ENCODE measurements at regions not wholly inside any gene's neighbourhood (a gene's known extent, or its start where the extent isn't known, plus 50 kb on each side); places are given as distances from the start of the nearest gene placed in this dataset.

DNA sequence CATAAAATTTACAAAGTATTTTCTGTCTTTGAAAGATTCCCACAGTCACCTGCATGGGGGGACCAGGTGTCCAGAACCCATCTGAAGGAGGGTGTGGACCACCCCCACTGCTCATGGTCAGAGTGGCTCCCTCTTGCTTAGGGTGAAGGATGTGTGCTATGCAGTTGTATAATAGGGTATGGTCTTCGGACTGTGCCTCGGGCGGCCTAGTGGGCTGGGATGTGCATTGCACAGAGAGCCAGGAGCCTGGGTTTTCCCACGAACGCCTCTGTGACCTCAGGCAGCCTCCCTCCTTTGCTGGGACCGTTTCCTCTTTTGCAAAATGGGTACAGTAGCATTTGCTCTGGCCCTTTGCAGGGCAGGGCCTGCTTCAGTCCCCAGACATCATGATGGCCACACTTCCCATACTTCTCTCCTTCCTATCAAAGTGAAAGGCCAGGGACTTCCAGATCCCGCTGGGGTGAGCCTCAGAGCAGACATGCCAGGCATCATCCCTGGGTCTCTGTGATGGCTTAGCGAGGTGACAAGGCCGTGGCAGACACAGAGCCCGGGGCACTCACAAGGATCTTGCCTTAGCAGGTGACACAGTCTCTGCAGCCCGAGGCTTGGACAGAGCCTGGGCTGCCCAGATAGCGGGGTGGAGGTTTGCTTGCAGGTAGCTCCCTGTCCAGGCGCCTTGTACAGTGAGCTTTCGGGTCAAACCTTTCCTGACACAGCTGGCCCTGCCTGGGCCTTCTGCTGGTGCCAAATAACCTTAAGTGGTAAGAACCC is 59.4 kb upstream of the ZNF536 start:
- CTCF ChIA-PET, result no interaction called here
- Histone ChIP-seq H3K27ac (ENCODE audit: low read depth, low read length) (no peak overlapping the region), H3K4me3 (ENCODE audit: low read depth, low read length) (no peak overlapping the region), H3K9me3 (ENCODE audit: control insufficient read depth, insufficient read depth, low read length) (peaks cover 69% of the 10 kb centered on the region), H3K27me3 (ENCODE audit: control insufficient read depth, insufficient read depth, low read length) (no peaks in the 10 kb centered on the region)
- POLR2A ChIA-PET, result no interaction called here
- DNase-seq (ENCODE audit: low read depth, low spot score), result no peak
- TF ChIP-seq, protein P1, sequence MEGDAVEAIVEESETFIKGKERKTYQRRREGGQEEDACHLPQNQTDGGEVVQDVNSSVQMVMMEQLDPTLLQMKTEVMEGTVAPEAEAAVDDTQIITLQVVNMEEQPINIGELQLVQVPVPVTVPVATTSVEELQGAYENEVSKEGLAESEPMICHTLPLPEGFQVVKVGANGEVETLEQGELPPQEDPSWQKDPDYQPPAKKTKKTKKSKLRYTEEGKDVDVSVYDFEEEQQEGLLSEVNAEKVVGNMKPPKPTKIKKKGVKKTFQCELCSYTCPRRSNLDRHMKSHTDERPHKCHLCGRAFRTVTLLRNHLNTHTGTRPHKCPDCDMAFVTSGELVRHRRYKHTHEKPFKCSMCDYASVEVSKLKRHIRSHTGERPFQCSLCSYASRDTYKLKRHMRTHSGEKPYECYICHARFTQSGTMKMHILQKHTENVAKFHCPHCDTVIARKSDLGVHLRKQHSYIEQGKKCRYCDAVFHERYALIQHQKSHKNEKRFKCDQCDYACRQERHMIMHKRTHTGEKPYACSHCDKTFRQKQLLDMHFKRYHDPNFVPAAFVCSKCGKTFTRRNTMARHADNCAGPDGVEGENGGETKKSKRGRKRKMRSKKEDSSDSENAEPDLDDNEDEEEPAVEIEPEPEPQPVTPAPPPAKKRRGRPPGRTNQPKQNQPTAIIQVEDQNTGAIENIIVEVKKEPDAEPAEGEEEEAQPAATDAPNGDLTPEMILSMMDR (IDR thresholded peaks at IDR 0.05; ENCODE audit: low read depth, low read length), result no peak

DNA sequence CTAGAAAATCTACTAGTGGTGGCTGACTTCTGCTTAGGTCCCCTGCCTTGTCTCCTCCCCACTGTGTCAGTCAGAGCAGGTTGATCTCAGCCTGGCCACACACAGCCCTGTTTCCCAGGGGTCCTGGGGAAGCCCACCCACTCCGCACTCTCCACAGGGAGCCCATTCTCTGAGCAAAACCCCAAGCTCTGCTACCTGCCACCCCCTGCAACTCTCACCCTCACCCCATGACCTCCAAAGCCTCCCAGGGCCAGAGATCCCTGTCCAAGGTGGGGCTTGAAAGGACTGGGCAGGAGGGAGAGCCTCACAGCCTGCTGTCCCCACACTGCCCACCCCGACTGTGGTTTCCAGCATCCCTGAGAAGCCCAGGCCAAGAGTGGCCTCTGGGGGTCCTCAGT is 58.8 kb upstream of the ZNF536 start:
- POLR2A ChIA-PET, result no interaction called here

DNA sequence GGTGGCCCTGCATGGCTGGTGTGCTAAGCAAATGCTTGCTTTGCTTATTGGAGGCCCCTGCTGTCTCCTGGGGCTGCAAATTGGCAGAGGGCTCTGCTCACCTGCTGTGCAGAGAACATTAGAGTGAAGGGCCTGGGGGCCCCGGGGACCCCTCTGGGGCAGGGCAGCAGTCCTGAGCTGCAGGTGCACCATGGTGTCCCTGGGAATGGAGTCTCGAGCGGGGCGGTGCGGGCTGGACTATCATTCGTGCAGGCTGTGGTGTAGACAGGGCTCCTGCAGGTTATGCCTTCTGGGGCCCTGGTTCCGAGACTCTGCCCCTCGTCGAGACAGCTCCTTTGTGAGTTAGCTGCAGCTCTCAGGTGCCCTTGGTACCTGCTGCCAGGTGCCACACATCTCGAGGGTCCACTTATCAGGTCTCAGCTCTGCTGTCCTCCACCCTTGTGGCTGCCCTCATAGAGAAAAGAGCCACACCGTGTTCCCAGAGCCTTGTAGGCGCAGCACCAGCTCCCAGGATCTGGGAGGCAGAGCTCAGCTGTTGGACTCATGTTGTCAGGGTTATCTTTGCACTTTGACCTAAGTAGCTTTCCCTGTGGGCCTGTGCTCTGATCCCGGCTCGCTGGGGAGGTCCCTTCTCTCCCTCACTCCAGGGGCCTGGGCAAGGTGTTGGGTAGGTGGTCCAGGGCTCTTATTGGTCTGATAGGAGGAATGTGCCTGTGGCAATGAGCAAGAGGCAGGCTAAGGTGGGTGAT is 58.0 kb upstream of the ZNF536 start:
- POLR2A ChIA-PET, result no interaction called here
- no peaks in the 10 kb centered on the region for H3K27me3 ChIP-seq (ENCODE audit: control insufficient read depth, insufficient read depth, low read length)
- no peak overlapping the region for H3K27ac ChIP-seq (ENCODE audit: low read depth, low read length)
- H3K9me3 ChIP-seq (ENCODE audit: control insufficient read depth, insufficient read depth, low read length), result peaks cover 67% of the 10 kb centered on the region
- TF ChIP-seq, protein P1 (IDR thresholded peaks at IDR 0.05; ENCODE audit: low read depth, low read length), result no peak
- no peak overlapping the region for H3K4me3 ChIP-seq (ENCODE audit: low read depth, low read length)
- DNase-seq (ENCODE audit: low read depth, low spot score), result no peak
- CTCF ChIA-PET, result no interaction called here

More for the DNA sequence above, 58.8 kb upstream of the ZNF536 start:
- Histone ChIP-seq H3K4me3 (ENCODE audit: low read depth, low read length) (no peak overlapping the region), H3K27ac (ENCODE audit: low read depth, low read length) (no peak overlapping the region), H3K27me3 (ENCODE audit: control insufficient read depth, insufficient read depth, low read length) (no peaks in the 10 kb centered on the region), H3K9me3 (ENCODE audit: control insufficient read depth, insufficient read depth, low read length) (peaks cover 72% of the 10 kb centered on the region)
- no peak for DNase-seq (ENCODE audit: low read depth, low spot score)
- TF ChIP-seq, protein P1 (IDR thresholded peaks at IDR 0.05; ENCODE audit: low read depth, low read length), result no peak
- CTCF ChIA-PET, result no interaction called here

DNA sequence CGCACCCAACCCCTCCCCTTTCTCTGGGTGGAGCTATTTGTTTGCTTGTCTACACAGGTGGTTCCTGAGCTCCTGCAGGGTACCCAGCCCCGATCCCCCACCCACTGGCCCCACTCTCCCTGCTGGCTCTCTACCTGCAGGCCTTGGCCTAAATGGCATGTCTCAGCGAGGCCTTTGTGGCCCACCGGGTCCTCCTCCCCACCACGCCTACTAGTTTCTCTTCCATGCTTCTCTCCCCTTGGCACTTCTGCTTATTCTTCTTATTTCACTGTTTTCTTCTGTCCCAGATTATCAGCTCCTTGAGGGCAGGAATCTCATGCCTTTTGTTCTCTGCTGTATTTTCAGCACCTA is 57.4 kb upstream of the ZNF536 start:
- H3K27ac ChIP-seq (ENCODE audit: low read depth, low read length), result no peak overlapping the region
- ChIA-PET CTCF (no interaction called here), POLR2A (no interaction called here)
- TF ChIP-seq, protein P1 (IDR thresholded peaks at IDR 0.05; ENCODE audit: low read depth, low read length), result no peak
- H3K9me3 ChIP-seq (ENCODE audit: control insufficient read depth, insufficient read depth, low read length), result peaks cover 65% of the 10 kb centered on the region
- H3K4me3 ChIP-seq (ENCODE audit: low read depth, low read length), result no peak overlapping the region
- DNase-seq (ENCODE audit: low read depth, low spot score), result no peak
- no peaks in the 10 kb centered on the region for H3K27me3 ChIP-seq (ENCODE audit: control insufficient read depth, insufficient read depth, low read length)

DNA sequence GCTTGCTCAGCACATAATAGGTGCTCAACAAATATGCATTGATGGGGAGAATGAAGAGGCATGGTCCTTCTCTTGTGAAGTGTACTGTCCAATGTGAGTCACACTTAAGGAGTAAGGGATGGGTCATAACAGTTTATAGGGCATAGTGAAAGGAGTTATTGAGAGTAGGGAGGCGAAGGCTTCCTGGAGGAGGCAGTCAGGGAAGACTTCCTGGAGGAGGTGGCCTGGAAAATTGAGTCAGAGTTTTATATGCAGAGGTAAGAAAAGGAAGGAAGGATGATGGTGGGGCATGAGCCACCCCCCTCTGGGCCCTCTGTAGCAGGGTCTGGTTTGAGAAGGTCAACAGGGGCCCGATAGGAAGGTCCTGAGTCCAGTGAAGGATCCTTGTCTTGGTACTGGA is 57.0 kb upstream of the ZNF536 start:
- Histone ChIP-seq H3K4me3 (ENCODE audit: low read depth, low read length) (no peak overlapping the region), H3K9me3 (ENCODE audit: control insufficient read depth, insufficient read depth, low read length) (peaks cover 63% of the 10 kb centered on the region), H3K27me3 (ENCODE audit: control insufficient read depth, insufficient read depth, low read length) (no peaks in the 10 kb centered on the region), H3K27ac (ENCODE audit: low read depth, low read length) (no peak overlapping the region)
- CTCF ChIA-PET, result no interaction called here
- POLR2A ChIA-PET, result no interaction called here
- DNase-seq (ENCODE audit: low read depth, low spot score), result no peak
- TF ChIP-seq, protein P1 (IDR thresholded peaks at IDR 0.05; ENCODE audit: low read depth, low read length), result no peak

All from AG04450 (cell line).